NB4 (cell line): ENCODE measurements at regions not wholly inside any gene's neighbourhood (a gene's known extent, or its start where the extent isn't known, plus 50 kb on each side); places are given as distances from the start of the nearest gene placed in this dataset.

ENCODE experiments used
- DNase-seq: peaks from one replicate; pipeline ENCODE4 v3.0.0; 2010; ENCODE audit warnings: low read depth
- H3K4me3 ChIP-seq: one replicate; pipeline ENCODE4 v1.5.1; 2011; ENCODE audit warnings: mild to moderate bottlenecking, low read depth, low read length, moderate library complexity
- MAX ChIP-seq: IDR thresholded peaks from 2 replicates; pipeline ENCODE4 v1.6.1; 2011; ENCODE audit warnings: low read depth, low read length
- MYC ChIP-seq: IDR thresholded peaks from 2 replicates; pipeline ENCODE4 v1.6.1; 2011; ENCODE audit warnings: low read depth, low read length
- POLR2A ChIP-seq: IDR thresholded peaks from 2 replicates; pipeline ENCODE4 v1.6.1; 2011; ENCODE audit warnings: mild to moderate bottlenecking; ENCODE audit not compliant: insufficient read length; ENCODE audit errors: extremely low read depth
- TF ChIP-seq, protein P1 (sequence below): IDR thresholded peaks from one replicate; pipeline ENCODE4 v1.5.1; 2012; ENCODE audit warnings: low read depth, low read length

DNA sequence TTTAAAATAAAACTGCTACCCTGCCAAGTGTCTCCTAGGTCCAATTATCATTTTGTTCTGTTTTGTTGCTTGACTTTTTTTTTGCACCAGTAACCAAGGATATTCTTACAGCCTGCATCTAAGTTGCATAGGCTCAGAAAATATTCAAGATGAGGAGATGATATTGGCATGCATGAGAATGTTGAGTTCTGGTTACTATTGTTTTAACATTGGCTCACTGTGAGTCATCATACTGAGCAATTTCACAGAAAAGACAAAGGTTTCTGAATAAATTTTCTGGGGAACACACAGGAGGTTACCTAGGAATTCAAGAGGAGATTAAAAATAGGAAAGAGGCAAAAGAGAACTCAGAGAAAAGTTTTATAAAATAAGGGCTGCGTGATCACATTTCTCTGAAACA, 84.8 kb upstream of the POU3F3 start:
- DNase-seq: no peak
- TF ChIP-seq MYC: no peak
- no peak for TF ChIP-seq POLR2A
- TF ChIP-seq, protein P1, sequence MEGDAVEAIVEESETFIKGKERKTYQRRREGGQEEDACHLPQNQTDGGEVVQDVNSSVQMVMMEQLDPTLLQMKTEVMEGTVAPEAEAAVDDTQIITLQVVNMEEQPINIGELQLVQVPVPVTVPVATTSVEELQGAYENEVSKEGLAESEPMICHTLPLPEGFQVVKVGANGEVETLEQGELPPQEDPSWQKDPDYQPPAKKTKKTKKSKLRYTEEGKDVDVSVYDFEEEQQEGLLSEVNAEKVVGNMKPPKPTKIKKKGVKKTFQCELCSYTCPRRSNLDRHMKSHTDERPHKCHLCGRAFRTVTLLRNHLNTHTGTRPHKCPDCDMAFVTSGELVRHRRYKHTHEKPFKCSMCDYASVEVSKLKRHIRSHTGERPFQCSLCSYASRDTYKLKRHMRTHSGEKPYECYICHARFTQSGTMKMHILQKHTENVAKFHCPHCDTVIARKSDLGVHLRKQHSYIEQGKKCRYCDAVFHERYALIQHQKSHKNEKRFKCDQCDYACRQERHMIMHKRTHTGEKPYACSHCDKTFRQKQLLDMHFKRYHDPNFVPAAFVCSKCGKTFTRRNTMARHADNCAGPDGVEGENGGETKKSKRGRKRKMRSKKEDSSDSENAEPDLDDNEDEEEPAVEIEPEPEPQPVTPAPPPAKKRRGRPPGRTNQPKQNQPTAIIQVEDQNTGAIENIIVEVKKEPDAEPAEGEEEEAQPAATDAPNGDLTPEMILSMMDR: no peak
- TF ChIP-seq MAX: no peak
- no peak overlapping the region for H3K4me3 ChIP-seq

DNA sequence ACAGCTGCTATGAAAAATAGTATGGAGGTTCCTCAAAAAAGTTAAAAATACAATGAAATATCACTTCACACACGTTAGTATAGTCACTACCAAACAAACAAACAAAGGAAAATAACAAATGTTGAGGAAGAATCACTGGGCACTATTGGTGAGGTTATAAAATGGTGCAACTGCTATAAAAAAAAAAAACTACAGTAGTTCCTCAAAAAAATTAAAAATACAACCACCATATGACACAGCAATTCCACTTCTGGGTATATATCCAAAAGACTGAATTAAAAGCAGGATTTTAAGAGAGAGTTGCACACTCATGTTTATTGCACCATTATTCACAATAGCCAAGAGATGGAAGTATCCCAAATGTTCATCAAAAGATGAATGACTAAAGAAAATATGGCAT, 80.9 kb upstream of the POU3F3 start:
- TF ChIP-seq MAX (no peak), POLR2A (no peak), MYC (no peak)
- TF ChIP-seq, protein P1: no peak
- DNase-seq: no peak
- no peak overlapping the region for H3K4me3 ChIP-seq

DNA sequence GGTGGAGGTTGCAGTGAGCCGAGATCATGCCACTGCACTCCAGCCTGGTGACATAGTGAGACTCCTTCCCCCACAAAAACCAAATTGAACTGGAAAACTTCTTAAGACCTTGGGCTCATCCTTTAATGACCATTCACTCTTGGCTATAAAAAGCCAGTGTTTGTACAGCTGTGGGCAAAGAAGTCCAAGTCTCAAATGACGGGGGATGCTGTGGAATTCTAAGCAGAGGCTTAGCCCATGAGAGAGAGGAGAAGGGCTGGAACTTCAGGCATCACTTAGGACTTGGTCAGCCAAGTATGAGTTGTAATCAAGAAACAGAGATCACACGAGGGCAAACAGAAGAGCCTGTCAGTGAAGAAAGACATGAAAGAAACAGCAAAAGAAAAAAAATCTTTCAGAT, 79.3 kb upstream of the POU3F3 start:
- no peak overlapping the region for H3K4me3 ChIP-seq
- no peak for DNase-seq
- TF ChIP-seq MAX (no peak), POLR2A (no peak), MYC (no peak)
- TF ChIP-seq, protein P1: no peak

DNA sequence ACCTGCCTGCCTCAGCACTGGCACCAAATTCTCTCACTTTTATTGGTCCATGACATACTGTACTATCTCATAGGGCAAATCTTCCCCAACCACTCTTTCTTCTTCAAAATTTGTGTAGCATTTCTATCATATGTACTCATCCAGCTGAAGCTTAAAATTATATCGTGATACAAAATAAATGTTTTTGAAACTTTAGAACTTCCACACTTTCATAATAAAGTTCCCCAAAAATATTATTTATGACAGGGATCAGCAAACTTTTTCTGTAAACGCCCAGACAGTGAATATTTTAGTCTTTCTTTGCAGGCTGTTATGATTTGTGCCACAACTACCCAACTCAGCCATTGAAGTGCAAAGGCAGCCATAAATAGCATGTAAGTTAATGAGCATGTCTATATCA, 76.2 kb upstream of the POU3F3 start:
- H3K4me3 ChIP-seq: no peak overlapping the region
- no peak for TF ChIP-seq MAX
- TF ChIP-seq, protein P1: no peak
- no peak for TF ChIP-seq MYC
- no peak for TF ChIP-seq POLR2A
- DNase-seq: no peak

DNA sequence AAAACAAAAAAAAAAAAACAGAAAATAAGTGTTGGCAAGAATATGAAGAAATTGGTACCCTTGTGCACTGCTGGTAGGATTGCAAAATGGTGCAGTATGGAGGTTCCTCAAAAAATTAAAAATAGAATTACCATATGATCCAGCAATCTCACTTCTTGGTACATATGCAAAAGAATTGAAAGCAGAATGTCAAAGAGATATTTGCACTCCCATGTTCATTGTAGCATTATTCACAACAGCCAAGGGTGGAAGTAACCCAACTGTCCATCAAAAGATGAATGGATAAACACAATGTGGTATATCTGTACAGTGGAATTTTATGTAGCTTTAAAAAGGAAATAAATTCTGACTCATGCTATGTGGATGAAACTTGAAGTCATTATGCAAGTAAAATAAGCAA, 72.8 kb upstream of the POU3F3 start:
- TF ChIP-seq MYC (no peak), POLR2A (no peak), MAX (no peak)
- TF ChIP-seq, protein P1: no peak
- DNase-seq: no peak
- H3K4me3 ChIP-seq: no peak overlapping the region

- DNase-seq: no peak
- H3K4me3 ChIP-seq: no peak overlapping the region
- TF ChIP-seq, protein P1: no peak
- TF ChIP-seq MAX (no peak), POLR2A (no peak), MYC (no peak)
These were observed 69.7 kb upstream of the POU3F3 start for GRCh38 chr2:104784264-104784663.
